HepG2 (cell line): ENCODE measurements at regions not wholly inside any gene's neighbourhood (a gene's known extent, or its start where the extent isn't known, plus 50 kb on each side); places are given as distances from the start of the nearest gene placed in this dataset.

Experiments
- ATAC-seq: fragments of 200-7000 bp; cut with Tn5 transposase; 3 replicates; pipeline ENCODE4 v1.9.1; 2020; ENCODE audit warnings: mild to moderate bottlenecking, moderate library complexity
- BruUV-seq: library from RNA; stranded (reverse); fragments of 400-500 nt; replicated peaks from 2 replicates; lab custom pipeline; 2021; lab: Mats Ljungman, UMichigan
- CTCF ChIA-PET: fragments of 300-600 bp; formaldehyde crosslinking; extraction: SDS; loops from one replicate; lab custom pipeline; 2021; ENCODE audit warnings: low total read pairs, inconsistent platforms, low intra/inter-chr PET ratio; lab: Yijun Ruan, JAX
- POLR2A ChIA-PET: fragments of 350-600 bp; sonication (Branson Sonifier 250); formaldehyde crosslinking; loops from one replicate; lab custom pipeline; 2020; ENCODE audit warnings: antibody characterized with exemption, inconsistent platforms; lab: Yijun Ruan, JAX
- DNase-seq: peaks from one replicate; pipeline ENCODE4 v3.0.0-alpha.2; 2015; ENCODE audit warnings: low spot score
- FAIRE-seq: peaks from 3 replicates; lab custom pipeline; 2011; peaks lifted over from hg19 to GRCh38; lab: Jason Lieb, UNC
- H2AFZ ChIP-seq: one replicate; pipeline ENCODE4 v1.6.1; 2011; ENCODE audit warnings: low read length, inconsistent platforms
- H3K27ac ChIP-seq: fragments of 300-600 bp; 3 replicates; pipeline ENCODE4 v1.8.0; 2011; ENCODE audit warnings: mixed run types, mild to moderate bottlenecking, mixed read lengths, low read length, inconsistent platforms; ENCODE audit not compliant: insufficient read depth; ENCODE audit errors: extremely low read length
- H3K27me3 ChIP-seq, 2 experiments: fragments of 200-600 bp in 1 of 2; 2 replicates in 1 of 2; 3 replicates in 1 of 2; pipeline versions ENCODE4 v1.6.0 to v1.8.0; 2011; ENCODE audit warnings: low read length in 2 of 2, mild to moderate bottlenecking in 2 of 2, moderate library complexity in 2 of 2, inconsistent platforms in 1 of 2; ENCODE audit not compliant: insufficient read depth in 2 of 2, control insufficient read depth in 1 of 2
- H3K36me3 ChIP-seq, 2 experiments: fragments of 200-600 bp in 1 of 2; replicated peaks in 1 of 2; 2 replicates in 1 of 2; 3 replicates in 1 of 2; pipeline versions ENCODE4 v1.5.1 to v1.8.0; 2011; ENCODE audit warnings: low read length in 2 of 2, inconsistent platforms in 1 of 2; ENCODE audit not compliant: insufficient read depth in 2 of 2, control insufficient read depth in 1 of 2
- H3K4me1 ChIP-seq: 2 replicates; pipeline ENCODE4 v1.5.1; 2012; ENCODE audit warnings: low read length, inconsistent platforms; ENCODE audit not compliant: insufficient read depth
- H3K4me2 ChIP-seq: 2 replicates; pipeline ENCODE4 v1.6.0; 2011; ENCODE audit warnings: low read depth, low read length, inconsistent platforms
- H3K4me3 ChIP-seq, 3 experiments: fragments of 200-600 bp in 1 of 3; sonication (generic), shearing (Covaris generic) in 1 of 3; replicated peaks in 1 of 3; 2 replicates each; pipeline ENCODE4 v1.5.1; 2011 to 2016; ENCODE audit warnings: low read length in 3 of 3, inconsistent platforms in 2 of 3, low read depth in 2 of 3, mild to moderate bottlenecking in 2 of 3, control low read depth in 1 of 3, mixed read lengths in 1 of 3; ENCODE audit not compliant: insufficient read depth in 1 of 3
- H3K79me2 ChIP-seq: one replicate; pipeline ENCODE4 v1.6.1; 2011; ENCODE audit warnings: low read length, inconsistent platforms; ENCODE audit not compliant: insufficient read depth
- H3K9ac ChIP-seq: 2 replicates; pipeline ENCODE4 v1.6.0; 2011; ENCODE audit warnings: mild to moderate bottlenecking, low read depth, low read length, inconsistent platforms; ENCODE audit not compliant: insufficient read depth
- H3K9me3 ChIP-seq: 2 replicates; pipeline ENCODE4 v1.5.1; 2012; ENCODE audit warnings: mild to moderate bottlenecking, low read length
- H4K20me1 ChIP-seq: 2 replicates; pipeline ENCODE4 v1.6.0; 2011; ENCODE audit warnings: inconsistent platforms, mild to moderate bottlenecking, low read length, moderate library complexity; ENCODE audit not compliant: insufficient read depth
- CBX2 ChIP-seq, 2 experiments: fragments of 200-600 bp in 1 of 2; sonication (generic); formaldehyde crosslinking in 1 of 2; IDR thresholded peaks; 2 replicates each; pipeline versions ENCODE4 v1.7.0 to v1.8.1; 2018 to 2022; ENCODE audit warnings: low read depth in 2 of 2, low read length in 1 of 2, mild to moderate bottlenecking in 1 of 2, missing genetic modification reagents in 1 of 2
- EEA1 ChIP-seq: sonication (generic); formaldehyde crosslinking; IDR thresholded peaks from 2 replicates; pipeline ENCODE4 v1.5.1; 2020; ENCODE audit warnings: mild to moderate bottlenecking, missing genetic modification reagents, borderline replicate concordance
- KAT2B ChIP-seq: fragments of 150-350 bp; IDR thresholded peaks from 2 replicates; pipeline ENCODE4 v1.6.1; 2014; ENCODE audit warnings: low read depth, low read length, borderline replicate concordance
- PRDM10 ChIP-seq: sonication (generic); formaldehyde crosslinking; IDR thresholded peaks from 2 replicates; pipeline ENCODE4 v1.4.0; 2020; ENCODE audit warnings: low read depth, missing genetic modification reagents
- ZBED4 ChIP-seq: sonication (generic); formaldehyde crosslinking; IDR thresholded peaks from 2 replicates; pipeline ENCODE4 v1.4.0; 2020; ENCODE audit warnings: missing genetic modification reagents, borderline replicate concordance
- ZNF143 ChIP-seq: sonication (generic); formaldehyde crosslinking; IDR thresholded peaks from 2 replicates; pipeline ENCODE4 v1.4.0; 2020; ENCODE audit warnings: missing genetic modification reagents
- ZNF550 ChIP-seq: sonication (generic); formaldehyde crosslinking; IDR thresholded peaks from 2 replicates; pipeline ENCODE4 v1.4.0; 2020; ENCODE audit warnings: mild to moderate bottlenecking, missing genetic modification reagents, borderline replicate concordance
- ZSCAN31 ChIP-seq: sonication (generic); formaldehyde crosslinking; IDR thresholded peaks from 2 replicates; pipeline ENCODE4 v1.5.0; 2020; ENCODE audit warnings: low read depth, mild to moderate bottlenecking, missing genetic modification reagents
- WGBS: methylation state at CpG from one replicate; pipeline ENCODE4 v1.1.6; 2017; ENCODE audit warnings: low lambda C conversion rate; 5-methylcytosine and 5-hydroxymethylcytosine counted together
- in situ Hi-C: cut with HindIII; loops from 2 replicates; pipeline ENCODE4 v1.10.0; 2017; ENCODE audit warnings: low pct_unique_long_range_greater_than_20kb; ENCODE audit not compliant: extremely low pct_ligation_motif_present
- intact Hi-C: fragments of 100-400 bp; cut with micrococcal nuclease; formaldehyde crosslinking; loops from one replicate; pipeline ENCODE4 v1.10.0; 2022; ENCODE audit not compliant: unreplicated experiment
- TF ChIP-seq, protein P1 (sequence below): fragments of 450-650 bp; IDR thresholded peaks from 2 replicates; pipeline ENCODE4 v1.6.1; 2016
- TF ChIP-seq, protein P2 (sequence below): sonication (generic); formaldehyde crosslinking; IDR thresholded peaks from 2 replicates; pipeline ENCODE4 v1.8.0; 2023; ENCODE audit warnings: mild to moderate bottlenecking, missing genetic modification reagents
- TF ChIP-seq, protein P3 (sequence below): fragments of 450-650 bp; IDR thresholded peaks from 2 replicates; pipeline ENCODE4 v1.6.1; 2017

DNA sequence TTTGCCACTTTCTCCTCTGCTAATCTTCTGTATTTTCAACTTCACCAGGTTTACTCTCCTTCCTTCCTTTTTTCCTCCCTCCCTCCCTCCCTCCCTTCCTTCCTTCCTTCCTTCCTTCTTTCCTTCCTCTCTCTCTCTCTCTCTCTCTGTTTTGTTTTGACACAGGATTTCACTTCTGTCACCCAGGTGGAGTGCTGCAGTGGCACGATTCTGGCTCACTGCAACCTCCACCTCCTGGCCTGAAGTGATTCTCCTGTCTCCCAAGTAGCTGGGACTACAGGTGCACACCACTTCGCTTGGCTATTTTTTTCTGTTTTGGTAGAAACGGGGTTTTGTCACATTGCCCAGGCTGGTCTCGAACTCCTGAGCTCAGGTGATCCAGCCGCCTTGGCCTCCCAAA lies 181.2 kb upstream of the BTG1 start:
- no peak overlapping the region for H3K4me2 ChIP-seq
- H3K79me2 ChIP-seq: no peaks in the 10 kb centered on the region
- in situ Hi-C loops: no loop called here
- no peak overlapping the region for H3K27ac ChIP-seq
- no TSS peak for BruUV-seq
- H3K4me3 ChIP-seq: no peak overlapping the region
- H3K27me3 ChIP-seq: no peaks in the 10 kb centered on the region
- no peak for ATAC-seq
- ChIA-PET POLR2A (no interaction called here), CTCF (no interaction called here)
- no peak for DNase-seq
- no peak overlapping the region for H2AFZ ChIP-seq
- no peaks in the 10 kb centered on the region for H4K20me1 ChIP-seq
- WGBS: 3% methylated on average over 5 of the region's 5 CpGs
- no peak overlapping the region for H3K9ac ChIP-seq
- H3K4me1 ChIP-seq: no peaks in the 10 kb centered on the region
- no peaks in the 10 kb centered on the region for H3K9me3 ChIP-seq
- intact Hi-C loops: no loop called here
- H3K36me3 ChIP-seq: no peaks in the 10 kb centered on the region
- FAIRE-seq: no peak
- no peak for TF ChIP-seq PRDM10 (CRISPR knock-in tag)
- no peak for TF ChIP-seq CBX2 (IDR thresholded peaks at IDR 0.05; ENCODE audit: low read depth, low read length)
- TF ChIP-seq CBX2 (CRISPR knock-in tag; IDR thresholded peaks at IDR 0.05; ENCODE audit: low read depth): no peak
- TF ChIP-seq ZBED4 (CRISPR knock-in tag): no peak
- TF ChIP-seq, protein P1, sequence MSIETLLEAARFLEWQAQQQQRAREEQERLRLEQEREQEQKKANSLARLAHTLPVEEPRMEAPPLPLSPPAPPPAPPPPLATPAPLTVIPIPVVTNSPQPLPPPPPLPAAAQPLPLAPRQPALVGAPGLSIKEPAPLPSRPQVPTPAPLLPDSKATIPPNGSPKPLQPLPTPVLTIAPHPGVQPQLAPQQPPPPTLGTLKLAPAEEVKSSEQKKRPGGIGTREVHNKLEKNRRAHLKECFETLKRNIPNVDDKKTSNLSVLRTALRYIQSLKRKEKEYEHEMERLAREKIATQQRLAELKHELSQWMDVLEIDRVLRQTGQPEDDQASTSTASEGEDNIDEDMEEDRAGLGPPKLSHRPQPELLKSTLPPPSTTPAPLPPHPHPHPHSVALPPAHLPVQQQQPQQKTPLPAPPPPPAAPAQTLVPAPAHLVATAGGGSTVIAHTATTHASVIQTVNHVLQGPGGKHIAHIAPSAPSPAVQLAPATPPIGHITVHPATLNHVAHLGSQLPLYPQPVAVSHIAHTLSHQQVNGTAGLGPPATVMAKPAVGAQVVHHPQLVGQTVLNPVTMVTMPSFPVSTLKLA: no peak
- TF ChIP-seq, protein P2, sequence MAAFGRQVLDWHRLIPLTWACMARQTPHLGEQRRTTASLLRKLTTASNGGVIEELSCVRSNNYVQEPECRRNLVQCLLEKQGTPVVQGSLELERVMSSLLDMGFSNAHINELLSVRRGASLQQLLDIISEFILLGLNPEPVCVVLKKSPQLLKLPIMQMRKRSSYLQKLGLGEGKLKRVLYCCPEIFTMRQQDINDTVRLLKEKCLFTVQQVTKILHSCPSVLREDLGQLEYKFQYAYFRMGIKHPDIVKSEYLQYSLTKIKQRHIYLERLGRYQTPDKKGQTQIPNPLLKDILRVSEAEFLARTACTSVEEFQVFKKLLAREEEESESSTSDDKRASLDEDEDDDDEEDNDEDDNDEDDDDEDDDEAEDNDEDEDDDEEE: no peak
- TF ChIP-seq ZNF550 (CRISPR knock-in tag): no peak
- TF ChIP-seq KAT2B: no peak
- TF ChIP-seq ZNF143 (CRISPR knock-in tag): no peak
- TF ChIP-seq, protein P3, sequence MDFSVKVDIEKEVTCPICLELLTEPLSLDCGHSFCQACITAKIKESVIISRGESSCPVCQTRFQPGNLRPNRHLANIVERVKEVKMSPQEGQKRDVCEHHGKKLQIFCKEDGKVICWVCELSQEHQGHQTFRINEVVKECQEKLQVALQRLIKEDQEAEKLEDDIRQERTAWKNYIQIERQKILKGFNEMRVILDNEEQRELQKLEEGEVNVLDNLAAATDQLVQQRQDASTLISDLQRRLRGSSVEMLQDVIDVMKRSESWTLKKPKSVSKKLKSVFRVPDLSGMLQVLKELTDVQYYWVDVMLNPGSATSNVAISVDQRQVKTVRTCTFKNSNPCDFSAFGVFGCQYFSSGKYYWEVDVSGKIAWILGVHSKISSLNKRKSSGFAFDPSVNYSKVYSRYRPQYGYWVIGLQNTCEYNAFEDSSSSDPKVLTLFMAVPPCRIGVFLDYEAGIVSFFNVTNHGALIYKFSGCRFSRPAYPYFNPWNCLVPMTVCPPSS: no peak
- no peak for TF ChIP-seq ZSCAN31 (CRISPR knock-in tag)
- no peak for TF ChIP-seq EEA1 (CRISPR knock-in tag)
